ENCODE measurements at regions not wholly inside any gene's neighbourhood (a gene's known extent, or its start where the extent isn't known, plus 50 kb on each side); places are given as distances from the start of the nearest gene placed in this dataset.

DNA sequence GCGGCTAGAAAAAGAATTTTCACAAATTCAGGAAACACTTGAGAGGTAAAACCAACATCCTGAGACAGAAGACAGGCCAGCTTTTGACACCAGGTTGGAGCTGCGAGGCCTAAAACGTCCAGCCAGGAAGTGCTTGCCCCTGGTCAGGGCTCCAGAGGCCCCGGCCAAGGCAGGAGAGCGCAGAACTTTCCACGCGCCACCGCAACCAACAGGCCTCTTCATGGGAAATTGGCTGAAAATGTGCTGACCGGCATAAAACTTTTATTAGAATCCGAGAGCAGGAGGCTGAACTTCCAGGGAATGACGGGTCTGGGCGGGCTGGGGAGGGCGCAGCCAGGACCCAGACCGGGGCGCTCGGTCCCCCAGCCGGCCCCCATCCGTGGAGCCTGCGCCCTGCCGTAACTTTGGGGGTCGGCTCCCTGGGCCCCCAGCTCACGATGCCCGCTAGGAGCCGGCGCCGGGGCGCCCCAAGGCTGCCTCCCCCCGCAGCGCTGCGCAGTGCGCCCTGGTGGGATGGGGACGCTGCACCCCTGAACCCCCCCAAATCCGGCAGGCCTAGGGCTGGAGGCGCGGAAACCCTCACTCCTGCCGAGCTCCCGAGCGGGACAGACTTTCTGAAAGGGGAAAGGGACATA lies 414.0 kb upstream of the MKI67 start:
- H3K27me3 Mint-ChIP-seq: peaks cover 75% of the 10 kb centered on the region
- no peaks in the 10 kb centered on the region for H3K36me3 Mint-ChIP-seq
- TF ChIP-seq, protein P1, sequence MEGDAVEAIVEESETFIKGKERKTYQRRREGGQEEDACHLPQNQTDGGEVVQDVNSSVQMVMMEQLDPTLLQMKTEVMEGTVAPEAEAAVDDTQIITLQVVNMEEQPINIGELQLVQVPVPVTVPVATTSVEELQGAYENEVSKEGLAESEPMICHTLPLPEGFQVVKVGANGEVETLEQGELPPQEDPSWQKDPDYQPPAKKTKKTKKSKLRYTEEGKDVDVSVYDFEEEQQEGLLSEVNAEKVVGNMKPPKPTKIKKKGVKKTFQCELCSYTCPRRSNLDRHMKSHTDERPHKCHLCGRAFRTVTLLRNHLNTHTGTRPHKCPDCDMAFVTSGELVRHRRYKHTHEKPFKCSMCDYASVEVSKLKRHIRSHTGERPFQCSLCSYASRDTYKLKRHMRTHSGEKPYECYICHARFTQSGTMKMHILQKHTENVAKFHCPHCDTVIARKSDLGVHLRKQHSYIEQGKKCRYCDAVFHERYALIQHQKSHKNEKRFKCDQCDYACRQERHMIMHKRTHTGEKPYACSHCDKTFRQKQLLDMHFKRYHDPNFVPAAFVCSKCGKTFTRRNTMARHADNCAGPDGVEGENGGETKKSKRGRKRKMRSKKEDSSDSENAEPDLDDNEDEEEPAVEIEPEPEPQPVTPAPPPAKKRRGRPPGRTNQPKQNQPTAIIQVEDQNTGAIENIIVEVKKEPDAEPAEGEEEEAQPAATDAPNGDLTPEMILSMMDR (conservative IDR thresholded peaks at IDR 0.05): no peak
- no peaks in the 10 kb centered on the region for H3K9me3 Mint-ChIP-seq
- no peak for DNase-seq (ENCODE audit: extremely low spot score, unreplicated experiment)
- peak overlapping the region; percentile 63 for H3K27ac Mint-ChIP-seq
- peak overlapping the region; percentile 83 for H3K4me3 Mint-ChIP-seq
- H3K4me1 Mint-ChIP-seq (ENCODE audit: unreplicated experiment): peaks cover 60% of the 10 kb centered on the region

DNA sequence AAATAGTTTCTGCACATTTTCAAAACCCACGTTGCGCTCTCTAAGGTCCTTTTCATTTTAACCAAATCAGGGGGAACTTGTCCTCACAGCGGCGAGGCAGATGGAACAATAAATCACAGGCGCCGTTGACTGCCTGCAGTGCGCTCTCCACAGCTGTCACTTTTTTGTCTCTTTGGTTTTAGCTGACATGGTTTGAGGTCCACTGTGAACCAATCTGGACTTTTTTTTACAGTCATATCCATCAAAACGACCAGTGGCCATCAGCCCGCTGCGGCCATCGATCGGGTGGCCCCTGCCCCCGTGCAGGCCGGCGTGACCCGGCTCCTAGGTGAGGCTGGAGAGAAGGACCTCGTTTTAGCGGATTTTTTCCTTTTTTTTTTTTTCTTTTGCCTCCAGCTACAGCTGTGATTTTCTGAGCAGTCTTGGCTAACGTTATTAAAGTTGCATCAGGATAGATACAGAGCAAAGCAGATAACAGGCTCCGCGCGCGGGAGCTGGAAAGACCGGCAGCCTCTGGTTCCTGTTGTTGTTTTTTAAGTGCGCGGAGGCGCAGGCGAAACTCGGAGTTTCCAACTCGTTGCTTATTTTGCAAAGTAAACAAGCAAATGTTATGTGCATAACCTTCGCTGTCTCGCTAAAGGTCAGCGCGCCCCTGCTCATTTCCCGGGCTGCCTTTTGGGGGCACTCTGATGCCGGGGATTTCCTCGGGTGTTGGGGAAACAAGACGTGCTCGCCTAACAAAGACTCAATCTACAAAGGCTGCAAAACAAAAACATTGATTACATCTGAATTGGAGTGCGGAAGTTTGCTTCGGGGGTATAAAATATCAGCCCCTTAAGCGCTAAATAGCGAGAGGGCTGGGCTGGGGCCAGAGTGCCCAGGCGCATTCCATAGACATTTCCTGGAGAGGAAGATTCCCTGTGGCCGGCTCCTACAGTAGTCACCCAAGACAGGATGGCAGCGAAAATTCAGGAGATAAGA lies 414.8 kb upstream of the MKI67 start:
- H3K4me1 Mint-ChIP-seq (ENCODE audit: unreplicated experiment): peaks cover 57% of the 10 kb centered on the region
- TF ChIP-seq, protein P1 (conservative IDR thresholded peaks at IDR 0.05): peak; percentile 41
- peak overlapping the region; percentile 83 for H3K4me3 Mint-ChIP-seq
- peaks cover 69% of the 10 kb centered on the region for H3K27me3 Mint-ChIP-seq
- H3K36me3 Mint-ChIP-seq: no peaks in the 10 kb centered on the region
- no peaks in the 10 kb centered on the region for H3K9me3 Mint-ChIP-seq
- H3K27ac Mint-ChIP-seq: peak overlapping the region; percentile 63
- no peak for DNase-seq (ENCODE audit: extremely low spot score, unreplicated experiment)

DNA sequence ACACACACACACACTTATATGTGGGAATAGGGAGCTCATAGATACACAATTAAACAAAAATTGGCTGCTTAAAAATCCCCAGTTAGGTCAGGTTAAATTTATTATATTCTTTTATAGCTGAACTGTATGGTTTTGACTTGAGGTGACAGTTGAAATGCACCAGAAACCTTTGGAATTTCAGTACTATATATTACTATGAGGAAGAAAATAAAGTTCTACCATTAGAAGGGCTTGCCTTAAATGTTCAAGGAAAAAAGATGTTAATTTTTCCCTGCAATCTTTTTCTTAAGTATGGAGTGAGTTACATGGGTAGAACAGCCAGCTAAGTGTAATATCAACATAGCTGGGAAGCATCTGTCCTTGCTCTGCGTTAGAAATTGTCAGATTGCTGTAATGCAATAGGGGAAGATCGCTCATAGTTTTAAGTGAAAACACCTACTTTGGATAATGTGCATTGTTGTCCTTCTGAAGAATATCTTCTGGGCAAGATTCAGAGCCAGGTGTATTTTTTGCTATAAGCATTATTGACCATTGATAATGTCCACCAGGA lies 415.8 kb upstream of the MKI67 start:
- H3K36me3 Mint-ChIP-seq: no peaks in the 10 kb centered on the region
- H3K9me3 Mint-ChIP-seq: no peaks in the 10 kb centered on the region
- H3K27me3 Mint-ChIP-seq: peaks cover 65% of the 10 kb centered on the region
- H3K4me3 Mint-ChIP-seq: peak overlapping the region; percentile 83
- DNase-seq (ENCODE audit: extremely low spot score, unreplicated experiment): no peak
- TF ChIP-seq, protein P1 (conservative IDR thresholded peaks at IDR 0.05): no peak
- no peak overlapping the region for H3K27ac Mint-ChIP-seq
- H3K4me1 Mint-ChIP-seq (ENCODE audit: unreplicated experiment): peaks cover 53% of the 10 kb centered on the region

DNA sequence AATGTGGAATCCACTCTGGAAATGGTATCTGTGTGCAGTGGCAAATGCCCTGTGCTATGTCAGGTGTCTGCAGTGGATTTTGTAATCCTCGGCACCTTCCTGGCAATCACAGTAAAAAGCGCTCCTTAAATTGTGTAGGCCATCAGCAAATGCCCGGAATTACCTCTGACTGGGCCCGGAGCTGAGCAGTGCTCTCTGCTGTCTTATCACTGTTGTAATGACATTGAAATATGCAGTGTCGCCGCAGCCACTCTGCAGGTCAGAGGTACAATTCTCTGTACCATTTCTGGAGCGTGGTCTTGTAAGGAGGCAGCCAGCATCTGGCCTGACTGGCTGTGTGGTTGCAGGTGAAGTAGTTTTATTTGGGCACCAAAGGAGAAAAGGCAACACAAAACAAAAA lies 416.4 kb upstream of the MKI67 start:
- TF ChIP-seq, protein P1 (conservative IDR thresholded peaks at IDR 0.05): no peak
- H3K4me1 Mint-ChIP-seq (ENCODE audit: unreplicated experiment): peaks cover 53% of the 10 kb centered on the region
- H3K9me3 Mint-ChIP-seq: no peaks in the 10 kb centered on the region
- H3K4me3 Mint-ChIP-seq: peak overlapping the region; percentile 45
- no peaks in the 10 kb centered on the region for H3K36me3 Mint-ChIP-seq
- DNase-seq (ENCODE audit: extremely low spot score, unreplicated experiment): no peak
- H3K27ac Mint-ChIP-seq: no peak overlapping the region
- peaks cover 65% of the 10 kb centered on the region for H3K27me3 Mint-ChIP-seq

DNA sequence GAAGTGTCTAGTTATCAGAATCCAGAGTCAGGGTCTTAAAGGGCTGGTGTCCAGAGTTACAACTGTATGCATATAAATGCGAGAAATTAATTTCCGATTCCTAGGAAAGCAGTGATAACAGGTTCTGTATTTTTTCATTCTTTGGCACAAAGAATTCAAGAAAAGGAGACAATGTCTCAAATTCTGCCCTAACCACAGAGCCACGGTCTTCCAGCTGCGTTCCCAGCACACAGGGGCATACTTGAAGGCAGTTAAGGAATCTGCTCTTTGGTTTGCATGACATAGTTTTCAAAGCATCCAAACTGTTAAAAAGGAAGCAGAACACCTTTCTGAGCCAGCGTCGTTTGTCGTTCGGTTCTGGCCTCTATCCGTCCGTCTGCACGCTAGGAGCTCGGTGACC lies 416.9 kb upstream of the MKI67 start:
- Mint-ChIP-seq H3K9me3 (no peaks in the 10 kb centered on the region), H3K36me3 (no peaks in the 10 kb centered on the region), H3K4me3 (no peak overlapping the region), H3K27ac (no peak overlapping the region), H3K4me1 (ENCODE audit: unreplicated experiment) (peaks cover 51% of the 10 kb centered on the region), H3K27me3 (peaks cover 63% of the 10 kb centered on the region)
- no peak for DNase-seq (ENCODE audit: extremely low spot score, unreplicated experiment)
- TF ChIP-seq, protein P1 (conservative IDR thresholded peaks at IDR 0.05): no peak

Data from type B pancreatic cell (in vitro differentiated cells).